ENCODE measurements at regions not wholly inside any gene's neighbourhood (a gene's known extent, or its start where the extent isn't known, plus 50 kb on each side); places are given as distances from the start of the nearest gene placed in this dataset.

- DNase-seq (ENCODE audit: low read depth in 1 of 2, low spot score in 2 of 2), result no peak
- Histone ChIP-seq H3K27me3 (replicated peaks in 1 of 4; ENCODE audit: control insufficient read depth in 3 of 4, extremely low read depth in 1 of 4, insufficient read depth in 3 of 4, low read length in 3 of 4) (no peaks in the 10 kb centered on the region), H2BK120ac (replicated peaks; ENCODE audit: low read depth, low read length) (no peak overlapping the region), H2BK20ac (ENCODE audit: low read length) (no peak overlapping the region), H3K27ac (ENCODE audit: low read depth, low read length) (no peak overlapping the region), H3K4ac (replicated peaks; ENCODE audit: insufficient read length, low read depth, low read length) (no peak overlapping the region), H3K36me3 (ENCODE audit: control insufficient read depth in 2 of 4, insufficient read depth in 4 of 4, low read length in 3 of 4) (no peaks in the 10 kb centered on the region), H3K18ac (ENCODE audit: extremely low read depth, low read length) (no peak overlapping the region), H3K9me3 (ENCODE audit: insufficient read depth in 2 of 2, low read depth in 1 of 2, low read length in 1 of 2) (no peaks in the 10 kb centered on the region), H3K4me3 (ENCODE audit: extremely low read depth in 1 of 4, insufficient read depth in 2 of 4, low read depth in 3 of 4, low read length in 4 of 4) (no peak overlapping the region), H3K4me1 (replicated peaks in 1 of 4; ENCODE audit: control insufficient read depth in 3 of 4, insufficient read depth in 4 of 4, low read length in 3 of 4) (no peaks in the 10 kb centered on the region), H4K20me1 (replicated peaks in 1 of 2; ENCODE audit: control insufficient read depth in 1 of 2, insufficient read depth in 2 of 2, low read length in 2 of 2) (no peaks in the 10 kb centered on the region), H2BK12ac (ENCODE audit: low read depth, low read length) (no peak overlapping the region), H3K79me1 (ENCODE audit: low read depth, low read length) (no peaks in the 10 kb centered on the region), H3K56ac (replicated peaks; ENCODE audit: insufficient read length, low read depth, low read length) (no peak overlapping the region), H3K79me2 (ENCODE audit: control insufficient read depth in 1 of 2, insufficient read depth in 2 of 2, low read length in 2 of 2) (no peaks in the 10 kb centered on the region), H3K14ac (ENCODE audit: insufficient read length) (no peak overlapping the region), H2AK5ac (ENCODE audit: low read depth, low read length) (no peak overlapping the region), H4K5ac (ENCODE audit: insufficient read length, low read depth, low read length) (no peak overlapping the region), H4K91ac (replicated peaks; ENCODE audit: insufficient read length, low read length) (no peak overlapping the region), H2BK15ac (ENCODE audit: low read length) (no peak overlapping the region), H4K8ac (ENCODE audit: extremely low read depth, insufficient read depth, low read length) (no peak overlapping the region), H3K9ac (replicated peaks in 1 of 4; ENCODE audit: extremely low read depth in 1 of 4, low read depth in 3 of 4, low read length in 3 of 4) (no peak overlapping the region), H2AFZ (ENCODE audit: low read length) (no peak overlapping the region), H2BK5ac (ENCODE audit: low read depth, low read length) (no peak overlapping the region), H3K4me2 (ENCODE audit: insufficient read depth in 1 of 2, low read depth in 2 of 2, low read length in 2 of 2) (no peak overlapping the region), H3K23me2 (ENCODE audit: low read depth, low read length) (no peaks in the 10 kb centered on the region), H3K23ac (ENCODE audit: insufficient read length) (no peak overlapping the region)
- CTCF ChIA-PET (ENCODE audit: partially characterized antibody), result no interaction called here
- no peak for TF ChIP-seq EP300 (IDR thresholded peaks at IDR 0.05; ENCODE audit: borderline replicate concordance in 1 of 2, low read depth in 2 of 2, low read length in 2 of 2)
- TF ChIP-seq TCF12 (IDR thresholded peaks at IDR 0.05; ENCODE audit: low read depth, low read length), result no peak
- no peak for TF ChIP-seq BACH1 (IDR thresholded peaks at IDR 0.05; ENCODE audit: low read length)
- POLR2A ChIA-PET (ENCODE audit: partially characterized antibody), result no interaction called here
- no peak for FAIRE-seq
- WGBS, 2 experiments (ENCODE audit: extremely low coverage in 1 of 2, insufficient coverage in 1 of 2, insufficient read length in 1 of 2, insufficient replicate concordance in 2 of 2, low coverage in 1 of 2, low lambda C conversion rate in 2 of 2, missing lambda C conversion rate in 1 of 2), result 85 to 100% methylated on average over 1 to 3 of the region's 3 CpGs
Observed at GRCh38 chr18:60643009-60643408, 270.4 kb upstream of the MC4R start.

All from H1 (cell line).